Hematopoietic multipotent progenitor cell treated with erythropoietin and hydrocortisone succinate and interleukin-3 and kit ligand, for 4 days (in vitro differentiated cells): ENCODE measurements at regions not wholly inside any gene's neighbourhood (a gene's known extent, or its start where the extent isn't known, plus 50 kb on each side); places are given as distances from the start of the nearest gene placed in this dataset.
A peak's percentile ranks its signal among the peaks of the same experiment; 100 is the strongest.
"Not testable (repeated sequence)": the region's sequence is repeated elsewhere in the genome, so short reads cannot be mapped to it uniquely, and the experiment has no call there.

Experiments used
- DNase-seq: peaks from one replicate; pipeline ENCODE4 v3.0.0-alpha.2; 2015

DNA sequence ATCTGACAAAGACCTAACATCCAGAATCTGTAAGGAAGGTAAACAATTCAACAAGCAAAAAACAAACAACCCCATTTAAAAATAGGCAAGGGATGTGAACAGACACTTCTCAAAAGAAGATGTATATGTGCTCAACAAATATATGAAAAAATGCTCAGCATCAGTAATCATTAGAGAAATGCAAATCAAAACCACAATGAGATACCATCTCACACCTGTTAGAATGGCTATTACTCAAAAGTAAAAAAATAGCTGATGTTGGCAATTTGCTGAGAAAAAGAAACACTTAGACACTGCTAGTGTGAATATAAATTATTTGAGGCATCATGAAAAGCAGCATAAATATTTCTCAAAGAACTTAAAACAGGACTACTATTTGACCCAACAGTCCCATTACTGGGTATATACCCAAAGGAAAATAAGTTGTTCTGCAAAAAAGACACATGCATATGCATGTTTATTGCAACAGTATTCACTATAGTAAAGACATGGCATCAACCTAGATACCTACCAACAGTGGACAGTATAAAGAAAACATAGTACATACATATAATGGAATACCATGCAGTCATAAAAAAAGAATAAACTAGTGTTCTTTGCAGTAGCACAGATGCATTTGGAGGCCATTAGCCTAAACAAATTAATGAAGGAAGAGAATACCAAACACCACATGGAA, 980.1 kb downstream of the KCNMA1 start:
- no peak for DNase-seq

DNA sequence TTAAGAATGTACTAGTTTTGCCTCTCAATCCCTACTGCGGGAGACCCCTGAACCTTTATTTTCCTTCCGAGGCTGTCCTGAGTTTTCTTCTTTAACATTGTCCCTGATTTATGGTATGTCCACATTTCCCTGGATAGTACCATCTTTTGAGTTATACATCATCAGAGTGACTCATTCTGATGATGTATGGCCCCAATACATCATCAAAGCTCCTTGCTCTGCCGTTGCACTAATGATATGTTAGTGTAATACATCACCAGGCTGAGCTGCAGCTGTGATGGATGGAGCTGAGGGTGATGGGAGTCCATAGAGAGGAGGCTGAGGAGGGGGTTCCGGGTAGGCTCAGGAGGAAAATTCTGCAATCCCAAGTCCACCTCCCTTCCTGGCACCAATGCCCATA, 986.5 kb downstream of the KCNMA1 start:
- no peak for DNase-seq

GRCh38 chr10:76649723-76650127, 987.9 kb downstream of the KCNMA1 start:
- DNase-seq: no peak

GRCh38 chr10:76649254-76649653, 988.4 kb downstream of the KCNMA1 start:
- no peak for DNase-seq

DNA sequence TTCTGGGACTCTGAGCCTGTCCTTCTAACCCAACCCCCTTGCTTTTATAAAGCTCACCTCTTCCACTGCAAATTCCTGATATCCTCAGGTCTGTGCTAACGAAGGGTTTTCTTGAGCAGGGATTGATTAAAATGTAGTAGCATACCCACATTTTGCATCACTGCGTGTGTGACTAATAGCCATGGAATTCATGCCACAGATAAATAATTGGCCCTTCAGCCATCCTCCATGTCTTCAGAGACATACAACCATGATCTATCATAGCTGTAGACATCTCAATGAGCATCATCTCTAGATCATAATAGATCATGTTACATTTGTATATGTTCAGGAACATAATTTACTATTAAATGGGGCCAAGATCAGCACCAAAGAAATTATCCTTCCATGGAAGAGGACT, 990.3 kb downstream of the KCNMA1 start:
- DNase-seq: no peak

- DNase-seq: no peak
Measured at GRCh38 chr10:76645341-76645740, 992.3 kb downstream of the KCNMA1 start.

- DNase-seq: no peak
Measured at GRCh38 chr10:76644476-76644875, 993.1 kb downstream of the KCNMA1 start.

GRCh38 chr10:76643511-76643911, 994.1 kb downstream of the KCNMA1 start:
- no peak for DNase-seq

GRCh38 chr10:76642358-76642757, 995.2 kb downstream of the KCNMA1 start:
- no peak for DNase-seq

- DNase-seq: no peak
Measured at GRCh38 chr10:76641215-76641614, 996.4 kb downstream of the KCNMA1 start.

DNA sequence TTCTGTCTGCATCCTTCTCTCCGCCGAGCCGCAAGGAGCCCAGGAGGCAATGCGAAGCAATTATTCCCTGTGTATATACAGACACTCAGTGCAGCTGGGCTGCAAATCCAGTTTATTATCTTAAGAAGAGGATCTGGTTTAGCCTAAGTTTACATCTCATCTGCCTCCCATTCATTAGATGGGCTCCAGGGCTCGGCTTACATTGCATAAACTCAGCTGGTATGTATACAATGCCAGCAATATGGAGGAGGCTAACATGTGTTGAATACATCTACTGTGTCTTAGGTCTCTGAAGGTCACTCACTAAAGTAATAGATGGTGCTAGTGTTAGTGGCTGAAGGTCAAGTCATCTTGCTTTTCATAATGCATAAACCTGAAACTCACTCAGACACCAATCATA, 996.8 kb downstream of the KCNMA1 start:
- no peak for DNase-seq

DNA sequence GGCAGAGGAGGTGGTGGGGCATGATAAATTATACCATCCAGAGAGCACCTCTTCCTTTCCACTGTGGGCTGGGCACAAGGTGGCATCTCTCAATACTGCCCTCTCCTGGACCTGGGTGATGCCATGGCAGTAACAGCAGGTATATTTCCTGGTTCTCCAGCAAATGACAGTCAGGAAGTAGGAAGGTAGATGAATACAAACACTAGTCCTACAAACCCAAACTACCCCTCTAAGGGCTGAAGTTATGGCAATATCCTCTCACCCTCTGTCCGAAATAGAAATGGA, 1004.9 kb downstream of the KCNMA1 start:
- DNase-seq: peak; percentile 59

GRCh38 chr10:76631884-76632766, 1005.5 kb downstream of the KCNMA1 start:
- peak; percentile 3 for DNase-seq

DNA sequence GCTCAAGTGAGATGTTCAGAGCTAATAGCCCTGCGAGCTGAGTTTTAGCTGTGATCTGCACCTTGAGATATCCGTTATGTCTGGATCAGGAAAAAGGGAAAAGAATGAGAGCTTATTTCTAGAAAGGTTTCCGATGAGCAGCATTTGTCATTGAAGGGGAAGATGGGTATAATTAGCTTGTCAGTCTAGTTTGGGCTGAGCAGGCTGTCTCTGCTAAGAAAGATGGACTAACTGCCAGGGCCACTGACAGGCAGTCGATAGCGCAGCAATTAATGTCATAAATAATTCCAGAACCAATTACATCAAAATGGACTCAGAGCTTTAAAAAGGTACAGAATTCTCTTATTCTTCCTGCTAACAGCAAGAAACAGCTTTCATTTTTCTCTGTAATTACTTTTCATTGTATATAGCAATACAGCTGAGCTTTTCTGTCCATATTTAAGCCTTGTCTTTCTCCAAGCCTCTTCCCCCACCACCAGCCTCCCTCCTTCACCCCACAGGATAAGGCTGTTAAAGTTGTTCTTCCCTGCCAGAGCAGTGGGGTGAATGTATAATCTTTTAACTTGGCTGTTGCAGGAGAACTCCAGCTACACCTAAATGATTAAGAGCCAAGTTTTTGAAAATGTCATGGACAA, 1006.5 kb downstream of the KCNMA1 start:
- no peak for DNase-seq

GRCh38 chr10:76628801-76629200, 1008.8 kb downstream of the KCNMA1 start:
- DNase-seq: no peak

DNA sequence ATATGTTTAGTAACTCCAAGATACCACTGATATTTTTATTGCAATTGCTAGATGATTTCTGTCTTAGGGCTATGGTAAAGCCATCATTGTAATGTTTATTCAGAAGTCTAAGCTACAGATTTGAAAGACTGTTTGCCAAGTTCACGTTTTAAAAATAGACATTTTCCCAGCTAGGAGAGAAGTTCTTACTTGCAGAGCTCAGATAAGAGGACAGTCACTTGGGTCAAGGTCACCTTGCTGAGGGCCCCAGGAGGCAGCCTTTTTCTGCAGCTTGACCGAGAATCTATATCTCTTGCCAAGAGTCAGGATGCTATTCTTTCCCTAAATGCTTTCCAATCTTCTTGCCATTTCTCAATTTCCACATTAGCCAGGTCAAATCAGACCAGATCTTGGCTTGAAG, 1011.2 kb downstream of the KCNMA1 start:
- no peak for DNase-seq

DNA sequence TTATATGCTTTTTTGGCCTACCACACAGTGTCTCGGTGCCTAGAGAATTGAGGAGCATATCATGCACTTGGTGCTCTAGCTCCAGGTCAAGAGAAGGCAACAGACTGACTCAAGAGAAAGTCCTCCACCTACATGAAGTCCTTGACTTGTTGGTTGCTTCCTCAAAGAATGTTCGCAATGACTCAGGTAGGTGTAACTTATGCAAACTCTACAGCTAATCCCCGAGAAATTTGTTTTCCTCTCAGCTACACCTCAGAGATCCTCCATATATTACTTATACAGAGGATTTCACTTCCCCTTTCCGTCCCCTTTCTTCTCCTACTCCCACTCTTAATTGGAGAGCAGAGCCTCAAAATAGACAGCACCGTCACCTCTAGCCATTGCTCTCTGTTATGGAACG, 1013.1 kb downstream of the KCNMA1 start:
- DNase-seq: no peak

- no peak for DNase-seq
Measured at GRCh38 chr10:76621886-76622620, 1015.6 kb downstream of the KCNMA1 start.

DNA sequence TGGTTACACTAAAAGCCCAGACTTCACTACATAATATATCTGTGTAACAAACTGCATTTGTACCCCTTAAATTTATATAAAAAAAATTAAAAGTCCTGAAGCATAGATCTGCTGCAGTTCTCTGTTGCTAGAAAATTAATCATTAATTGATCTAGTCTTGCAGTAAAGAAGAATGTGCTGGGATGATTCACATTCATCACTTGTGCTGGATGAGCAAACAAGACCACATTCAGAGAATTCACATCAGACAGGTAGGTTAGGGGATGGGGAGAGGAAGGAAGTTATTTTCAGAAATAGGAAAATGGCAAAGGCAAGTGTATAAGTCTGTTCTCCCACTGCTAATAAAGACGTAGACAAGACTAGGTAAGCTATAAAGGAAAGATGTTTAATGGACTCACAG, 1019.0 kb downstream of the KCNMA1 start:
- no peak for DNase-seq

GRCh38 chr10:76618171-76618570, 1019.4 kb downstream of the KCNMA1 start:
- DNase-seq: peak; percentile 18

GRCh38 chr10:76616666-76617065, 1020.9 kb downstream of the KCNMA1 start:
- not testable (repeated sequence) for DNase-seq

DNA sequence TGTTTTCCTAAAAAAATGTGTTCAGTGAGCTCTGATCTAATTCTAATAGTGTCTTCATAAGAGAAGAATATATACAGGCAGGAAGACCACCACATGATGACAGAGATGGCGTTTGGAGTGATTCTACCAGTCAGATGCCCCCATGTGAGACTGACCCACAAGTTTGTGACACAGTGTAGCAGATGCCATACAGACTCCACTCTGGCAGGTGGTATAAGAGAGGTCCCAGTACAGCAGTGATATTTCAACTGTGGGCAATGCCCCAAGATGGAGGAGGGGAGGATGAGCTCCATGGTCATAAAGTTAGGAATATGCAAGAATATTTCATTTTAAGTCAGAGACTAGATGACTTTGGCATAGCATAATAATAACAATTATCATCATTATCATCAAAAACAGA, 1022.6 kb downstream of the KCNMA1 start:
- no peak for DNase-seq
